Omental fat pad (tissue), 3 donors: ENCODE measurements at regions not wholly inside any gene's neighbourhood (a gene's known extent, or its start where the extent isn't known, plus 50 kb on each side); places are given as distances from the start of the nearest gene placed in this dataset.

Source experiments
- ATAC-seq: fragments of 150-250 bp; one replicate; pipeline ENCODE4 v1.9.1; 2016; ENCODE audit warnings: mild to moderate bottlenecking, moderate library complexity; ENCODE audit not compliant: low FRiP score
- DNase-seq: peaks from one replicate; pipeline ENCODE4 v3.0.0-alpha.2; 2019; ENCODE audit warnings: low spot score
- CTCF ChIP-seq, 3 donors: fragments of 450-650 bp; IDR thresholded peaks; one replicate each; pipeline ENCODE4 v1.5.1; 2016 to 2017; ENCODE audit warnings: antibody characterized with exemption in 3 of 3, mild to moderate bottlenecking in 3 of 3, moderate library complexity in 2 of 3

- DNase-seq (no peak), ATAC-seq (no peak)
- TF ChIP-seq CTCF (IDR thresholded peaks at IDR 0.05), result no peak
Measured at GRCh38 chr9:106634641-106635040, 228.3 kb upstream of the ZNF462 start.

- DNase-seq, result no peak
- no peak for ATAC-seq
- TF ChIP-seq CTCF (IDR thresholded peaks at IDR 0.05), result no peak
Measured at GRCh38 chr9:106637486-106637885, 225.5 kb upstream of the ZNF462 start.

- no peak for ATAC-seq
- TF ChIP-seq CTCF (IDR thresholded peaks at IDR 0.05), result no peak
- no peak for DNase-seq
Measured at GRCh38 chr9:106639873-106640568, 222.9 kb upstream of the ZNF462 start.

GRCh38 chr9:106643211-106643930 lies 219.6 kb upstream of the ZNF462 start:
- ATAC-seq, result no peak
- no peak for DNase-seq
- no peak for TF ChIP-seq CTCF (IDR thresholded peaks at IDR 0.05)

- no peak for TF ChIP-seq CTCF (IDR thresholded peaks at IDR 0.05)
- DNase-seq (no peak), ATAC-seq (no peak)
Measured at GRCh38 chr9:106644661-106645060, 218.3 kb upstream of the ZNF462 start.

GRCh38 chr9:106648799-106649198 lies 214.2 kb upstream of the ZNF462 start:
- no peak for ATAC-seq
- DNase-seq, result no peak
- TF ChIP-seq CTCF (IDR thresholded peaks at IDR 0.05), result no peak

- TF ChIP-seq CTCF (IDR thresholded peaks at IDR 0.05), result no peak
- no peak for ATAC-seq
- DNase-seq, result no peak
Measured at GRCh38 chr9:106649664-106650063, 213.3 kb upstream of the ZNF462 start.
